ENCODE measurements at regions not wholly inside any gene's neighbourhood (a gene's known extent, or its start where the extent isn't known, plus 50 kb on each side); places are given as distances from the start of the nearest gene placed in this dataset.

GRCh38 chr5:67960939-67961338 lies 254.6 kb upstream of the PIK3R1 start:
- no CpG with 5 or more reads among the region's 2 CpGs for WGBS (ENCODE audit: insufficient coverage)
- DNase-seq (no peak), ATAC-seq (ENCODE audit: low read depth) (no peak)
- intact Hi-C loops (cut with micrococcal nuclease) = loop anchor here (10.0 kb wide), 1 partner anchor 104 kb away; no protein-coding TSS in a partner anchor
- Histone ChIP-seq H3K4me3 (ENCODE audit: control extremely low read depth in 1 of 5, extremely low read depth in 1 of 5, insufficient read depth in 1 of 5, low read depth in 2 of 5, low read length in 4 of 5) (no peak overlapping the region), H3K4me1 (ENCODE audit: control insufficient read depth in 2 of 2, insufficient read depth in 2 of 2, low read length in 2 of 2) (no peaks in the 10 kb centered on the region), H3K9me3 (ENCODE audit: control extremely low read depth in 1 of 3, control insufficient read depth in 2 of 3, insufficient read depth in 1 of 3, low read length in 2 of 3) (no peaks in the 10 kb centered on the region), H3K36me3 (replicated peaks in 1 of 2; ENCODE audit: control extremely low read depth in 1 of 2, control insufficient read depth in 1 of 2, extremely low read depth in 1 of 2, insufficient read depth in 2 of 2, low read length in 1 of 2) (no peaks in the 10 kb centered on the region), H4K20me1 (ENCODE audit: control insufficient read depth, insufficient read depth, low read length, poor library complexity, severe bottlenecking) (no peaks in the 10 kb centered on the region), H3K4me2 (replicated peaks; ENCODE audit: low read depth, low read length, poor library complexity, severe bottlenecking) (no peak overlapping the region), H3K27me3 (replicated peaks in 1 of 4; ENCODE audit: control extremely low read depth in 1 of 4, control insufficient read depth in 3 of 4, insufficient read depth in 4 of 4, low read length in 3 of 4) (peaks cover 0 to 5% (median 2%) of the 10 kb centered on the region in 4 experiments), H2AFZ (ENCODE audit: insufficient read depth, low read depth, low read length, poor library complexity, severe bottlenecking) (no peak overlapping the region), H3K27ac (ENCODE audit: low read length in 2 of 2) (no peak overlapping the region), H3K79me2 (ENCODE audit: control insufficient read depth, insufficient read depth, low read length) (no peaks in the 10 kb centered on the region), H3K9ac (ENCODE audit: low read length) (no peak overlapping the region)
- no peak for TF ChIP-seq EZH2 (IDR thresholded peaks at IDR 0.05; ENCODE audit: borderline replicate concordance, insufficient read depth, low read depth, low read length, poor library complexity, severe bottlenecking)
- TF ChIP-seq CTCF (IDR thresholded peaks at IDR 0.05) = no peak
- Mint-ChIP-seq H3K4me1 (no peaks in the 10 kb centered on the region), H3K9me3 (ENCODE audit: insufficient read depth) (no peaks in the 10 kb centered on the region), H3K27me3 (peaks cover 16% of the 10 kb centered on the region), H3K27ac (no peak overlapping the region), H3K4me3 (no peak overlapping the region)
- ChIA-PET CTCF (no interaction called here), POLR2A (interaction anchor here (0.6 kb wide), 1 partner anchor 119 kb away, joined by 4 read pairs; no protein-coding TSS in a partner anchor)

GRCh38 chr5:67957374-67957773 lies 258.2 kb upstream of the PIK3R1 start:
- H3K9me3 ChIP-seq (ENCODE audit: control extremely low read depth in 1 of 3, control insufficient read depth in 2 of 3, insufficient read depth in 1 of 3, low read length in 2 of 3) = no peaks in the 10 kb centered on the region
- H3K4me3 ChIP-seq (ENCODE audit: control extremely low read depth in 1 of 5, extremely low read depth in 1 of 5, insufficient read depth in 1 of 5, low read depth in 2 of 5, low read length in 4 of 5) = no peak overlapping the region
- ATAC-seq (ENCODE audit: low read depth) = no peak
- TF ChIP-seq EZH2 (IDR thresholded peaks at IDR 0.05; ENCODE audit: borderline replicate concordance, insufficient read depth, low read depth, low read length, poor library complexity, severe bottlenecking) = no peak
- no peak for TF ChIP-seq CTCF (IDR thresholded peaks at IDR 0.05)
- no peak for DNase-seq
- no peaks in the 10 kb centered on the region for H3K36me3 ChIP-seq (replicated peaks in 1 of 2; ENCODE audit: control extremely low read depth in 1 of 2, control insufficient read depth in 1 of 2, extremely low read depth in 1 of 2, insufficient read depth in 2 of 2, low read length in 1 of 2)
- no peak overlapping the region for H3K27ac ChIP-seq (ENCODE audit: low read length in 2 of 2)
- Mint-ChIP-seq H3K27me3 (peaks cover 25% of the 10 kb centered on the region), H3K27ac (no peak overlapping the region), H3K4me3 (no peak overlapping the region), H3K4me1 (no peaks in the 10 kb centered on the region), H3K9me3 (ENCODE audit: insufficient read depth) (no peaks in the 10 kb centered on the region)
- H3K4me1 ChIP-seq (ENCODE audit: control insufficient read depth in 2 of 2, insufficient read depth in 2 of 2, low read length in 2 of 2) = no peaks in the 10 kb centered on the region
- H3K27me3 ChIP-seq (replicated peaks in 1 of 4; ENCODE audit: control extremely low read depth in 1 of 4, control insufficient read depth in 3 of 4, insufficient read depth in 4 of 4, low read length in 3 of 4) = peaks cover 0 to 9% (median 4%) of the 10 kb centered on the region in 4 experiments
- POLR2A ChIA-PET = no interaction called here
- no peak overlapping the region for H3K9ac ChIP-seq (ENCODE audit: low read length)
- no peak overlapping the region for H2AFZ ChIP-seq (ENCODE audit: insufficient read depth, low read depth, low read length, poor library complexity, severe bottlenecking)
- H4K20me1 ChIP-seq (ENCODE audit: control insufficient read depth, insufficient read depth, low read length, poor library complexity, severe bottlenecking) = no peaks in the 10 kb centered on the region
- H3K4me2 ChIP-seq (replicated peaks; ENCODE audit: low read depth, low read length, poor library complexity, severe bottlenecking) = no peak overlapping the region
- H3K79me2 ChIP-seq (ENCODE audit: control insufficient read depth, insufficient read depth, low read length) = no peaks in the 10 kb centered on the region
- WGBS (ENCODE audit: insufficient coverage) = 91% methylated on average over 5 of the region's 6 CpGs
- CTCF ChIA-PET = interaction anchor here (0.6 kb wide), 1 partner anchor 84 kb away, joined by 6 read pairs; no protein-coding TSS in a partner anchor
- intact Hi-C loops (cut with micrococcal nuclease) = no loop called here

Measured in B cell (primary cell).